A673 (cell line): ENCODE measurements at regions not wholly inside any gene's neighbourhood (a gene's known extent, or its start where the extent isn't known, plus 50 kb on each side); places are given as distances from the start of the nearest gene placed in this dataset.

Experiments
- BruUV-seq: library from RNA; stranded (reverse); fragments of 400-500 nt; replicated peaks from 2 replicates; lab custom pipeline; 2021; lab: Mats Ljungman, UMichigan
- CTCF ChIA-PET: fragments of 300-600 bp; sonication (Branson Sonifier 250); formaldehyde crosslinking; loops from one replicate; lab custom pipeline; 2022; ENCODE audit warnings: antibody characterized with exemption; lab: Charles Lee
- POLR2A ChIA-PET: fragments of 300-600 bp; sonication (Branson Sonifier 250); formaldehyde crosslinking; loops from one replicate; lab custom pipeline; 2022; ENCODE audit warnings: antibody characterized with exemption; ENCODE audit not compliant: low non-redundant PET; lab: Charles Lee
- DNase-seq: peaks from one replicate; pipeline ENCODE4 v3.0.0-alpha.2; 2015; ENCODE audit warnings: low spot score
- H3K27ac ChIP-seq: fragments of 200-600 bp; sonication (generic); 2 replicates; pipeline ENCODE4 v1.5.1; 2016; ENCODE audit warnings: mixed run types, low read depth, mild to moderate bottlenecking, mixed read lengths, antibody characterized with exemption, low read length; ENCODE audit not compliant: poor library complexity, severe bottlenecking
- H3K27me3 ChIP-seq: fragments of 200-600 bp; sonication (generic); replicated peaks from 2 replicates; pipeline ENCODE4 v1.6.1; 2017; ENCODE audit warnings: mixed run types, low read depth, mild to moderate bottlenecking, mixed read lengths, antibody characterized with exemption, low read length; ENCODE audit not compliant: insufficient read depth, poor library complexity
- H3K36me3 ChIP-seq: fragments of 200-600 bp; sonication (generic); 2 replicates; pipeline ENCODE4 v1.6.1; 2016; ENCODE audit warnings: mixed run types, mild to moderate bottlenecking, mixed read lengths, antibody characterized with exemption, low read length; ENCODE audit not compliant: insufficient read depth, poor library complexity, severe bottlenecking
- H3K4me1 ChIP-seq: fragments of 200-600 bp; sonication (generic); 2 replicates; pipeline ENCODE4 v1.6.1; 2017; ENCODE audit warnings: mixed run types, mild to moderate bottlenecking, mixed read lengths, antibody characterized with exemption, low read length; ENCODE audit not compliant: insufficient read depth, poor library complexity, severe bottlenecking
- H3K4me3 ChIP-seq: fragments of 200-600 bp; sonication (generic); 2 replicates; pipeline ENCODE4 v1.5.1; 2016; ENCODE audit warnings: low read depth, mixed run types, mild to moderate bottlenecking, mixed read lengths, low read length; ENCODE audit not compliant: poor library complexity, severe bottlenecking
- H3K9me3 ChIP-seq: fragments of 200-600 bp; sonication (generic); 2 replicates; pipeline ENCODE4 v1.6.1; 2016; ENCODE audit warnings: mixed run types, low read depth, mild to moderate bottlenecking, mixed read lengths, antibody characterized with exemption, low read length; ENCODE audit not compliant: poor library complexity, severe bottlenecking
- CTCF ChIP-seq: fragments of 300-800, 200-600 bp; sonication (generic); conservative IDR thresholded peaks from 2 replicates; pipeline ENCODE4 v1.5.1; 2017; ENCODE audit warnings: low read depth, mild to moderate bottlenecking, antibody characterized with exemption, low read length, moderate library complexity, mixed read lengths
- EZH2 ChIP-seq: fragments of 200-600 bp; sonication (generic); IDR thresholded peaks from 2 replicates; pipeline ENCODE4 v1.6.1; 2017; ENCODE audit warnings: borderline replicate concordance, low read depth, mild to moderate bottlenecking, mixed read lengths, antibody characterized with exemption, low read length; ENCODE audit not compliant: poor library complexity, severe bottlenecking
- intact Hi-C: fragments of 100-400 bp; cut with micrococcal nuclease; formaldehyde crosslinking; loops from one replicate; pipeline ENCODE4 v1.10.0; 2022; ENCODE audit not compliant: unreplicated experiment

- CTCF ChIA-PET = no interaction called here
- no peak overlapping the region for H3K4me3 ChIP-seq
- BruUV-seq = no TSS peak
Measured at GRCh38 chr2:117195381-117195780, 619.1 kb upstream of the DDX18 start.

DNA sequence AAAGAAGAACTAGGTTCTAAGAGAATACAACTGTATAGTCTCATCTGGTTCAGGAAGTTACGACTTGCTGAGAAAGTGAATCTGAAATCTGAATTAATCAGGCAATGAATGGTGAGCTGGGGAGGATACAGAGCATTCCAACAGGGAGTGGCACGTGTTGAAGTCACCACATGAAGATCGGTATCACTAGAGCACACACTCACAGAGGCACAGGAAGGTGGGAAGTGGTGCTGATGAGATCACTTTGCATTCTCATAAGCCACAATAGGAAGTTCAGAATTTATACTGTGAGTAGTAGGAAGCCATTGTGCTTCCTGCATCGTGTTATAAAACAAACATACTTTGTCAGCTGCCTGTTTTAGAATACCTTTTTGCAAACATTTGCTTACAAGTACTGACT lies 615.0 kb upstream of the DDX18 start:
- no peak for DNase-seq
- Histone ChIP-seq H3K4me3 (no peak overlapping the region), H3K9me3 (no peaks in the 10 kb centered on the region), H3K4me1 (no peaks in the 10 kb centered on the region), H3K36me3 (no peaks in the 10 kb centered on the region), H3K27me3 (no peaks in the 10 kb centered on the region), H3K27ac (no peak overlapping the region)
- BruUV-seq = no TSS peak
- CTCF ChIA-PET = no interaction called here
- TF ChIP-seq EZH2 = no peak
- TF ChIP-seq CTCF = no peak
- POLR2A ChIA-PET = no interaction called here
- intact Hi-C loops = no loop called here

More at GRCh38 chr2:117195381-117195780, 619.1 kb upstream of the DDX18 start:
- H3K9me3 ChIP-seq = no peaks in the 10 kb centered on the region
- no peaks in the 10 kb centered on the region for H3K4me1 ChIP-seq
- no peaks in the 10 kb centered on the region for H3K36me3 ChIP-seq
- DNase-seq = no peak
- TF ChIP-seq CTCF = no peak
- no peak for TF ChIP-seq EZH2
- POLR2A ChIA-PET = no interaction called here
- no peaks in the 10 kb centered on the region for H3K27me3 ChIP-seq
- intact Hi-C loops = no loop called here
- no peak overlapping the region for H3K27ac ChIP-seq

GRCh38 chr2:117212562-117212961 lies 601.9 kb upstream of the DDX18 start:
- POLR2A ChIA-PET = no interaction called here
- H3K27me3 ChIP-seq = no peaks in the 10 kb centered on the region
- intact Hi-C loops = no loop called here
- no peak for DNase-seq
- H3K27ac ChIP-seq = no peak overlapping the region
- H3K36me3 ChIP-seq = no peaks in the 10 kb centered on the region
- TF ChIP-seq EZH2 (no peak), CTCF (no peak)
- CTCF ChIA-PET = no interaction called here
- BruUV-seq = no TSS peak
- no peaks in the 10 kb centered on the region for H3K4me1 ChIP-seq
- H3K9me3 ChIP-seq = peaks cover 15% of the 10 kb centered on the region
- H3K4me3 ChIP-seq = no peak overlapping the region
